ENCODE measurements at regions not wholly inside any gene's neighbourhood (a gene's known extent, or its start where the extent isn't known, plus 50 kb on each side); places are given as distances from the start of the nearest gene placed in this dataset.
A peak's percentile ranks its signal among the peaks of the same experiment; 100 is the strongest.

DNA sequence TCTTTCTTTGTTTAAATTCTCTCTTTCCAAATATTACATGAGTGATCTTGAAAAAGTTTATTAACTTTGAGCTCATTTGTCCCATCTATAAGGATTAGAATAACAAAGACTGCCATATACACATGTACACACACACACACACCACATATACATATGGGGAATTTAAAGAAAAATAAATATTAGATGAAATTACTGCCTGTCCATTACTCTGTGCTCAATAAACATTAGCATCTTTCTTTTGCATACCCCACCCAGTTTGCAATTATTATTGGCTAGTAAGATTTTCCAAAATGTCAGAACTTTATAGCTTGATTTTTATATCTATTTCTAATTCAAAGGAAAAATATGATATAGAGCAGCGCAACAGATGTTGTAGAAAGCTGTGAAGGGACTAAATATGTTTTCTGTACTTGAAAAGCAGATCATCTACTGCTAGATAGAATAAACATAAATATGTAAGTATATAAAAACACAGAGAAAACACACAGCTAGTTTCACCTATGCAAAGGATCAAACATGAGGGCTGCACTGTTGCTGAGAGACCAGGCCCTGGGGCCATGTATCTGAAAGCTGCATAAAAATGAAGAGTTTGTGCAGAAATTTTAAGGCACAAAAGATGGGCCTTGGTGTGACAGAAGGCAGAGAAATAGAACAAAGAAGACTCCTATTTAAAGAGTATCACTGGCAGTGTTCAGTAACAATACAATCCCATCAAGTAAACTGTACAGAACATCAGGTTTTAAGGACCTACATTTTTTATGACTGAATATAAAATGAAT lies 114.2 kb upstream of the NECTIN3 start (continued):
- TF ChIP-seq, protein P1, sequence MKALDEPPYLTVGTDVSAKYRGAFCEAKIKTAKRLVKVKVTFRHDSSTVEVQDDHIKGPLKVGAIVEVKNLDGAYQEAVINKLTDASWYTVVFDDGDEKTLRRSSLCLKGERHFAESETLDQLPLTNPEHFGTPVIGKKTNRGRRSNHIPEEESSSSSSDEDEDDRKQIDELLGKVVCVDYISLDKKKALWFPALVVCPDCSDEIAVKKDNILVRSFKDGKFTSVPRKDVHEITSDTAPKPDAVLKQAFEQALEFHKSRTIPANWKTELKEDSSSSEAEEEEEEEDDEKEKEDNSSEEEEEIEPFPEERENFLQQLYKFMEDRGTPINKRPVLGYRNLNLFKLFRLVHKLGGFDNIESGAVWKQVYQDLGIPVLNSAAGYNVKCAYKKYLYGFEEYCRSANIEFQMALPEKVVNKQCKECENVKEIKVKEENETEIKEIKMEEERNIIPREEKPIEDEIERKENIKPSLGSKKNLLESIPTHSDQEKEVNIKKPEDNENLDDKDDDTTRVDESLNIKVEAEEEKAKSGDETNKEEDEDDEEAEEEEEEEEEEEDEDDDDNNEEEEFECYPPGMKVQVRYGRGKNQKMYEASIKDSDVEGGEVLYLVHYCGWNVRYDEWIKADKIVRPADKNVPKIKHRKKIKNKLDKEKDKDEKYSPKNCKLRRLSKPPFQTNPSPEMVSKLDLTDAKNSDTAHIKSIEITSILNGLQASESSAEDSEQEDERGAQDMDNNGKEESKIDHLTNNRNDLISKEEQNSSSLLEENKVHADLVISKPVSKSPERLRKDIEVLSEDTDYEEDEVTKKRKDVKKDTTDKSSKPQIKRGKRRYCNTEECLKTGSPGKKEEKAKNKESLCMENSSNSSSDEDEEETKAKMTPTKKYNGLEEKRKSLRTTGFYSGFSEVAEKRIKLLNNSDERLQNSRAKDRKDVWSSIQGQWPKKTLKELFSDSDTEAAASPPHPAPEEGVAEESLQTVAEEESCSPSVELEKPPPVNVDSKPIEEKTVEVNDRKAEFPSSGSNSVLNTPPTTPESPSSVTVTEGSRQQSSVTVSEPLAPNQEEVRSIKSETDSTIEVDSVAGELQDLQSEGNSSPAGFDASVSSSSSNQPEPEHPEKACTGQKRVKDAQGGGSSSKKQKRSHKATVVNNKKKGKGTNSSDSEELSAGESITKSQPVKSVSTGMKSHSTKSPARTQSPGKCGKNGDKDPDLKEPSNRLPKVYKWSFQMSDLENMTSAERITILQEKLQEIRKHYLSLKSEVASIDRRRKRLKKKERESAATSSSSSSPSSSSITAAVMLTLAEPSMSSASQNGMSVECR (CRISPR knock-in tag; IDR thresholded peaks at IDR 0.05; ENCODE audit: borderline replicate concordance): no peak
- TF ChIP-seq NR3C1 (CRISPR knock-in tag; conservative IDR thresholded peaks at IDR 0.05; ENCODE audit: low read depth): no peak
- no peak for TF ChIP-seq GTF2I (CRISPR knock-in tag; conservative IDR thresholded peaks at IDR 0.05)
- TF ChIP-seq, protein P2, sequence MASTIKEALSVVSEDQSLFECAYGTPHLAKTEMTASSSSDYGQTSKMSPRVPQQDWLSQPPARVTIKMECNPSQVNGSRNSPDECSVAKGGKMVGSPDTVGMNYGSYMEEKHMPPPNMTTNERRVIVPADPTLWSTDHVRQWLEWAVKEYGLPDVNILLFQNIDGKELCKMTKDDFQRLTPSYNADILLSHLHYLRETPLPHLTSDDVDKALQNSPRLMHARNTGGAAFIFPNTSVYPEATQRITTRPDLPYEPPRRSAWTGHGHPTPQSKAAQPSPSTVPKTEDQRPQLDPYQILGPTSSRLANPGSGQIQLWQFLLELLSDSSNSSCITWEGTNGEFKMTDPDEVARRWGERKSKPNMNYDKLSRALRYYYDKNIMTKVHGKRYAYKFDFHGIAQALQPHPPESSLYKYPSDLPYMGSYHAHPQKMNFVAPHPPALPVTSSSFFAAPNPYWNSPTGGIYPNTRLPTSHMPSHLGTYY (CRISPR knock-in tag; IDR thresholded peaks at IDR 0.05): no peak
- TF ChIP-seq, protein P3, sequence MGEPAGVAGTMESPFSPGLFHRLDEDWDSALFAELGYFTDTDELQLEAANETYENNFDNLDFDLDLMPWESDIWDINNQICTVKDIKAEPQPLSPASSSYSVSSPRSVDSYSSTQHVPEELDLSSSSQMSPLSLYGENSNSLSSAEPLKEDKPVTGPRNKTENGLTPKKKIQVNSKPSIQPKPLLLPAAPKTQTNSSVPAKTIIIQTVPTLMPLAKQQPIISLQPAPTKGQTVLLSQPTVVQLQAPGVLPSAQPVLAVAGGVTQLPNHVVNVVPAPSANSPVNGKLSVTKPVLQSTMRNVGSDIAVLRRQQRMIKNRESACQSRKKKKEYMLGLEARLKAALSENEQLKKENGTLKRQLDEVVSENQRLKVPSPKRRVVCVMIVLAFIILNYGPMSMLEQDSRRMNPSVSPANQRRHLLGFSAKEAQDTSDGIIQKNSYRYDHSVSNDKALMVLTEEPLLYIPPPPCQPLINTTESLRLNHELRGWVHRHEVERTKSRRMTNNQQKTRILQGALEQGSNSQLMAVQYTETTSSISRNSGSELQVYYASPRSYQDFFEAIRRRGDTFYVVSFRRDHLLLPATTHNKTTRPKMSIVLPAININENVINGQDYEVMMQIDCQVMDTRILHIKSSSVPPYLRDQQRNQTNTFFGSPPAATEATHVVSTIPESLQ (CRISPR knock-in tag; IDR thresholded peaks at IDR 0.05): no peak
- TF ChIP-seq TEAD1 (CRISPR knock-in tag; IDR thresholded peaks at IDR 0.05): no peak
- TF ChIP-seq ZNF317 (CRISPR knock-in tag; IDR thresholded peaks at IDR 0.05; ENCODE audit: borderline replicate concordance, low read depth): no peak

GRCh38 chr3:110958313-110959147 lies 113.1 kb upstream of the NECTIN3 start:
- H3K4me1 Mint-ChIP-seq: peaks cover 10% of the 10 kb centered on the region
- no peaks in the 10 kb centered on the region for H3K27me3 Mint-ChIP-seq (ENCODE audit: low read depth)
- no peak overlapping the region for H3K27ac Mint-ChIP-seq
- H3K9me3 Mint-ChIP-seq: peaks cover 4% of the 10 kb centered on the region
- no peak for DNase-seq (ENCODE audit: low spot score)
- ChIA-PET CTCF (no interaction called here), POLR2A (no interaction called here)
- peaks cover 7% of the 10 kb centered on the region for H3K36me3 Mint-ChIP-seq
- no peak overlapping the region for H3K4me3 Mint-ChIP-seq
- TF ChIP-seq ZNF121 (CRISPR knock-in tag; IDR thresholded peaks at IDR 0.05): no peak
- TF ChIP-seq, protein P4, sequence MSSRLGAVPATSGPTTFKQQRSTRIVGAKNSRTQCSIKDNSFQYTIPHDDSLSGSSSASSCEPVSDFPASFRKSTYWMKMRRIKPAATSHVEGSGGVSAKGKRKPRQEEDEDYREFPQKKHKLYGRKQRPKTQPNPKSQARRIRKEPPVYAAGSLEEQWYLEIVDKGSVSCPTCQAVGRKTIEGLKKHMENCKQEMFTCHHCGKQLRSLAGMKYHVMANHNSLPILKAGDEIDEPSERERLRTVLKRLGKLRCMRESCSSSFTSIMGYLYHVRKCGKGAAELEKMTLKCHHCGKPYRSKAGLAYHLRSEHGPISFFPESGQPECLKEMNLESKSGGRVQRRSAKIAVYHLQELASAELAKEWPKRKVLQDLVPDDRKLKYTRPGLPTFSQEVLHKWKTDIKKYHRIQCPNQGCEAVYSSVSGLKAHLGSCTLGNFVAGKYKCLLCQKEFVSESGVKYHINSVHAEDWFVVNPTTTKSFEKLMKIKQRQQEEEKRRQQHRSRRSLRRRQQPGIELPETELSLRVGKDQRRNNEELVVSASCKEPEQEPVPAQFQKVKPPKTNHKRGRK (CRISPR knock-in tag; IDR thresholded peaks at IDR 0.05; ENCODE audit: borderline replicate concordance): no peak
- TF ChIP-seq, protein P2 (CRISPR knock-in tag; IDR thresholded peaks at IDR 0.05): no peak
- no peak for TF ChIP-seq ETV6 (CRISPR knock-in tag; IDR thresholded peaks at IDR 0.05)
- no peak for TF ChIP-seq RORB (CRISPR knock-in tag; IDR thresholded peaks at IDR 0.05)
- no peak for TF ChIP-seq ZNF423 (CRISPR knock-in tag; IDR thresholded peaks at IDR 0.05)
- TF ChIP-seq FOXJ3 (CRISPR knock-in tag; IDR thresholded peaks at IDR 0.05; ENCODE audit: borderline replicate concordance): no peak
- TF ChIP-seq ZNF263 (CRISPR knock-in tag; IDR thresholded peaks at IDR 0.05; ENCODE audit: low read depth): no peak
- no peak for TF ChIP-seq ZNF425 (CRISPR knock-in tag; conservative IDR thresholded peaks at IDR 0.05)
- no peak for TF ChIP-seq OVOL2 (CRISPR knock-in tag; IDR thresholded peaks at IDR 0.05; ENCODE audit: borderline replicate concordance)
- TF ChIP-seq TP53 (CRISPR knock-in tag; IDR thresholded peaks at IDR 0.05): no peak
- peak; percentile 33 for ATAC-seq

Measured in WTC11 (cell line).